ENCODE measurements at regions not wholly inside any gene's neighbourhood (a gene's known extent, or its start where the extent isn't known, plus 50 kb on each side); places are given as distances from the start of the nearest gene placed in this dataset.

- Histone ChIP-seq H2AFZ (ENCODE audit: low read depth, low read length) (no peak overlapping the region), H3K27ac (ENCODE audit: low read length) (no peak overlapping the region), H3K4me2 (ENCODE audit: low read length) (no peak overlapping the region), H3K4me3 (ENCODE audit: low read length) (no peak overlapping the region), H4K20me1 (ENCODE audit: insufficient read depth, low read length) (no peaks in the 10 kb centered on the region), H3K9me3 (ENCODE audit: insufficient read depth, low read length) (no peaks in the 10 kb centered on the region), H3K27me3 (ENCODE audit: low read depth, low read length) (no peaks in the 10 kb centered on the region), H3K79me2 (ENCODE audit: low read length) (no peaks in the 10 kb centered on the region), H3K36me3 (replicated peaks; ENCODE audit: low read depth, low read length) (no peaks in the 10 kb centered on the region), H3K9ac (ENCODE audit: low read length) (no peak overlapping the region), H3K4me1 (ENCODE audit: low read length) (no peaks in the 10 kb centered on the region)
- TF ChIP-seq EZH2phosphoT487 (IDR thresholded peaks at IDR 0.05; ENCODE audit: low read depth) (no peak), CTCF (IDR thresholded peaks at IDR 0.05; ENCODE audit: low read depth, low read length) (no peak)
These were observed 177.9 kb upstream of the MGMT start for GRCh38 chr10:129288999-129289584.

- H3K27ac ChIP-seq (ENCODE audit: low read length), result no peak overlapping the region
- H2AFZ ChIP-seq (ENCODE audit: low read depth, low read length), result no peak overlapping the region
- no peaks in the 10 kb centered on the region for H3K27me3 ChIP-seq (ENCODE audit: low read depth, low read length)
- H3K4me1 ChIP-seq (ENCODE audit: low read length), result no peaks in the 10 kb centered on the region
- TF ChIP-seq CTCF (IDR thresholded peaks at IDR 0.05; ENCODE audit: low read depth, low read length), result no peak
- TF ChIP-seq EZH2phosphoT487 (IDR thresholded peaks at IDR 0.05; ENCODE audit: low read depth), result no peak
- no peaks in the 10 kb centered on the region for H3K9me3 ChIP-seq (ENCODE audit: insufficient read depth, low read length)
- no peak overlapping the region for H3K4me2 ChIP-seq (ENCODE audit: low read length)
- no peak overlapping the region for H3K9ac ChIP-seq (ENCODE audit: low read length)
- H4K20me1 ChIP-seq (ENCODE audit: insufficient read depth, low read length), result no peaks in the 10 kb centered on the region
- H3K79me2 ChIP-seq (ENCODE audit: low read length), result no peaks in the 10 kb centered on the region
- no peaks in the 10 kb centered on the region for H3K36me3 ChIP-seq (replicated peaks; ENCODE audit: low read depth, low read length)
- H3K4me3 ChIP-seq (ENCODE audit: low read length), result no peak overlapping the region
These were observed 172.9 kb upstream of the MGMT start for GRCh38 chr10:129293991-129294700.

- H3K27ac ChIP-seq (ENCODE audit: low read length), result no peak overlapping the region
- no peak overlapping the region for H3K9ac ChIP-seq (ENCODE audit: low read length)
- no peaks in the 10 kb centered on the region for H4K20me1 ChIP-seq (ENCODE audit: insufficient read depth, low read length)
- TF ChIP-seq CTCF (IDR thresholded peaks at IDR 0.05; ENCODE audit: low read depth, low read length), result no peak
- TF ChIP-seq EZH2phosphoT487 (IDR thresholded peaks at IDR 0.05; ENCODE audit: low read depth), result no peak
- H3K4me3 ChIP-seq (ENCODE audit: low read length), result no peak overlapping the region
- H3K27me3 ChIP-seq (ENCODE audit: low read depth, low read length), result no peaks in the 10 kb centered on the region
- H2AFZ ChIP-seq (ENCODE audit: low read depth, low read length), result no peak overlapping the region
- no peaks in the 10 kb centered on the region for H3K4me1 ChIP-seq (ENCODE audit: low read length)
- no peaks in the 10 kb centered on the region for H3K79me2 ChIP-seq (ENCODE audit: low read length)
- H3K36me3 ChIP-seq (replicated peaks; ENCODE audit: low read depth, low read length), result no peaks in the 10 kb centered on the region
- no peak overlapping the region for H3K4me2 ChIP-seq (ENCODE audit: low read length)
- H3K9me3 ChIP-seq (ENCODE audit: insufficient read depth, low read length), result no peaks in the 10 kb centered on the region
These were observed 172.1 kb upstream of the MGMT start for GRCh38 chr10:129294944-129295343.

GRCh38 chr10:129305046-129305445 is 162.0 kb upstream of the MGMT start:
- no peak overlapping the region for H3K4me2 ChIP-seq (ENCODE audit: low read length)
- H3K27ac ChIP-seq (ENCODE audit: low read length), result no peak overlapping the region
- H3K4me3 ChIP-seq (ENCODE audit: low read length), result no peak overlapping the region
- no peaks in the 10 kb centered on the region for H3K27me3 ChIP-seq (ENCODE audit: low read depth, low read length)
- H3K9me3 ChIP-seq (ENCODE audit: insufficient read depth, low read length), result no peaks in the 10 kb centered on the region
- TF ChIP-seq CTCF (IDR thresholded peaks at IDR 0.05; ENCODE audit: low read depth, low read length), result no peak
- TF ChIP-seq EZH2phosphoT487 (IDR thresholded peaks at IDR 0.05; ENCODE audit: low read depth), result no peak
- no peaks in the 10 kb centered on the region for H3K79me2 ChIP-seq (ENCODE audit: low read length)
- H4K20me1 ChIP-seq (ENCODE audit: insufficient read depth, low read length), result no peaks in the 10 kb centered on the region
- no peaks in the 10 kb centered on the region for H3K36me3 ChIP-seq (replicated peaks; ENCODE audit: low read depth, low read length)
- H2AFZ ChIP-seq (ENCODE audit: low read depth, low read length), result no peak overlapping the region
- H3K4me1 ChIP-seq (ENCODE audit: low read length), result no peaks in the 10 kb centered on the region
- no peak overlapping the region for H3K9ac ChIP-seq (ENCODE audit: low read length)

All from OCI-LY3 (cell line).